Activated naive CD8-positive, alpha-beta T cell treated with anti-CD3 and anti-CD28 coated beads for 36 hours (primary cell): ENCODE measurements at regions not wholly inside any gene's neighbourhood (a gene's known extent, or its start where the extent isn't known, plus 50 kb on each side); places are given as distances from the start of the nearest gene placed in this dataset.
"Not testable (repeated sequence)": the region's sequence is repeated elsewhere in the genome, so short reads cannot be mapped to it uniquely, and the experiment has no call there.

Experiments
- DNase-seq: peaks from one replicate; pipeline ENCODE4 v3.0.0; 2021
- H3K27ac Mint-ChIP-seq: one replicate; pipeline ENCODE4 v1.8.0; 2022; ENCODE audit warnings: mild to moderate bottlenecking, moderate library complexity, mixed read lengths
- H3K27me3 Mint-ChIP-seq: one replicate; pipeline ENCODE4 v1.8.0; 2022; ENCODE audit warnings: mild to moderate bottlenecking, mixed read lengths
- H3K36me3 Mint-ChIP-seq: one replicate; pipeline ENCODE4 v1.8.0; 2021; ENCODE audit warnings: mild to moderate bottlenecking, mixed read lengths
- H3K4me1 Mint-ChIP-seq: one replicate; pipeline ENCODE4 v1.8.0; 2021; ENCODE audit warnings: mixed read lengths
- H3K4me3 Mint-ChIP-seq: one replicate; pipeline ENCODE4 v1.8.0; 2022; ENCODE audit warnings: mild to moderate bottlenecking, moderate library complexity, mixed read lengths
- H3K9me3 Mint-ChIP-seq: one replicate; pipeline ENCODE4 v1.8.0; 2022; ENCODE audit warnings: mixed read lengths

GRCh38 chr6:11961923-11962322 lies 50.2 kb upstream of the HIVEP1 start:
- no peak overlapping the region for H3K27ac Mint-ChIP-seq
- no peaks in the 10 kb centered on the region for H3K4me1 Mint-ChIP-seq
- H3K9me3 Mint-ChIP-seq = no peaks in the 10 kb centered on the region
- no peaks in the 10 kb centered on the region for H3K36me3 Mint-ChIP-seq
- no peaks in the 10 kb centered on the region for H3K27me3 Mint-ChIP-seq
- DNase-seq = no peak
- H3K4me3 Mint-ChIP-seq = no peak overlapping the region

GRCh38 chr6:11960909-11961779 lies 51.0 kb upstream of the HIVEP1 start:
- DNase-seq = no peak
- Mint-ChIP-seq H3K9me3 (peaks cover 3% of the 10 kb centered on the region), H3K4me3 (no peak overlapping the region), H3K4me1 (no peaks in the 10 kb centered on the region), H3K27me3 (no peaks in the 10 kb centered on the region), H3K36me3 (no peaks in the 10 kb centered on the region), H3K27ac (no peak overlapping the region)

- Mint-ChIP-seq H3K36me3 (no peaks in the 10 kb centered on the region), H3K4me3 (no peak overlapping the region), H3K27ac (no peak overlapping the region), H3K27me3 (no peaks in the 10 kb centered on the region), H3K9me3 (peaks cover 3% of the 10 kb centered on the region), H3K4me1 (no peaks in the 10 kb centered on the region)
- DNase-seq = no peak
Observed at GRCh38 chr6:11956781-11957180, 55.3 kb upstream of the HIVEP1 start.

GRCh38 chr6:11953641-11954040 lies 58.5 kb upstream of the HIVEP1 start:
- no peak for DNase-seq
- Mint-ChIP-seq H3K27ac (no peak overlapping the region), H3K27me3 (no peaks in the 10 kb centered on the region), H3K4me1 (no peaks in the 10 kb centered on the region), H3K36me3 (no peaks in the 10 kb centered on the region), H3K4me3 (no peak overlapping the region), H3K9me3 (peaks cover 3% of the 10 kb centered on the region)

- no peaks in the 10 kb centered on the region for H3K36me3 Mint-ChIP-seq
- H3K4me1 Mint-ChIP-seq = no peaks in the 10 kb centered on the region
- no peaks in the 10 kb centered on the region for H3K27me3 Mint-ChIP-seq
- H3K9me3 Mint-ChIP-seq = peaks cover 3% of the 10 kb centered on the region
- no peak for DNase-seq
- no peak overlapping the region for H3K4me3 Mint-ChIP-seq
- H3K27ac Mint-ChIP-seq = no peak overlapping the region
Observed at GRCh38 chr6:11952316-11952715, 59.8 kb upstream of the HIVEP1 start.

- Mint-ChIP-seq H3K27ac (no peak overlapping the region), H3K27me3 (no peaks in the 10 kb centered on the region), H3K9me3 (peaks cover 2% of the 10 kb centered on the region), H3K4me1 (no peaks in the 10 kb centered on the region), H3K36me3 (no peaks in the 10 kb centered on the region), H3K4me3 (no peak overlapping the region)
- no peak for DNase-seq
Observed at GRCh38 chr6:11951868-11952267, 60.2 kb upstream of the HIVEP1 start.

- Mint-ChIP-seq H3K36me3 (no peaks in the 10 kb centered on the region), H3K9me3 (no peaks in the 10 kb centered on the region), H3K4me1 (no peaks in the 10 kb centered on the region), H3K27me3 (no peaks in the 10 kb centered on the region), H3K4me3 (no peak overlapping the region), H3K27ac (no peak overlapping the region)
- no peak for DNase-seq
Observed at GRCh38 chr6:11950109-11950508, 62.0 kb upstream of the HIVEP1 start.

GRCh38 chr6:11947575-11947974 lies 64.5 kb upstream of the HIVEP1 start:
- H3K4me3 Mint-ChIP-seq = no peak overlapping the region
- no peaks in the 10 kb centered on the region for H3K4me1 Mint-ChIP-seq
- no peaks in the 10 kb centered on the region for H3K27me3 Mint-ChIP-seq
- DNase-seq = no peak
- no peak overlapping the region for H3K27ac Mint-ChIP-seq
- H3K36me3 Mint-ChIP-seq = no peaks in the 10 kb centered on the region
- no peaks in the 10 kb centered on the region for H3K9me3 Mint-ChIP-seq

GRCh38 chr6:11947063-11947462 lies 65.0 kb upstream of the HIVEP1 start:
- H3K36me3 Mint-ChIP-seq = no peaks in the 10 kb centered on the region
- no peak for DNase-seq
- H3K27ac Mint-ChIP-seq = no peak overlapping the region
- peaks cover 5% of the 10 kb centered on the region for H3K4me1 Mint-ChIP-seq
- no peaks in the 10 kb centered on the region for H3K9me3 Mint-ChIP-seq
- no peak overlapping the region for H3K4me3 Mint-ChIP-seq
- H3K27me3 Mint-ChIP-seq = no peaks in the 10 kb centered on the region

GRCh38 chr6:11944111-11944510 lies 68.0 kb upstream of the HIVEP1 start:
- no peak overlapping the region for H3K27ac Mint-ChIP-seq
- no peaks in the 10 kb centered on the region for H3K36me3 Mint-ChIP-seq
- no peaks in the 10 kb centered on the region for H3K9me3 Mint-ChIP-seq
- H3K4me3 Mint-ChIP-seq = no peak overlapping the region
- no peaks in the 10 kb centered on the region for H3K27me3 Mint-ChIP-seq
- peaks cover 6% of the 10 kb centered on the region for H3K4me1 Mint-ChIP-seq
- no peak for DNase-seq

- Mint-ChIP-seq H3K36me3 (no peaks in the 10 kb centered on the region), H3K4me1 (peaks cover 6% of the 10 kb centered on the region), H3K9me3 (no peaks in the 10 kb centered on the region), H3K27me3 (no peaks in the 10 kb centered on the region), H3K4me3 (no peak overlapping the region), H3K27ac (no peak overlapping the region)
- DNase-seq = no peak
Observed at GRCh38 chr6:11943060-11943459, 69.1 kb upstream of the HIVEP1 start.

- DNase-seq = no peak
- peaks cover 7% of the 10 kb centered on the region for H3K4me1 Mint-ChIP-seq
- no peaks in the 10 kb centered on the region for H3K36me3 Mint-ChIP-seq
- no peak overlapping the region for H3K27ac Mint-ChIP-seq
- H3K4me3 Mint-ChIP-seq = no peak overlapping the region
- H3K9me3 Mint-ChIP-seq = no peaks in the 10 kb centered on the region
- H3K27me3 Mint-ChIP-seq = no peaks in the 10 kb centered on the region
Observed at GRCh38 chr6:11942185-11942864, 69.8 kb upstream of the HIVEP1 start.

- H3K4me3 Mint-ChIP-seq, H3K36me3 Mint-ChIP-seq, H3K27ac Mint-ChIP-seq: not testable (repeated sequence)
Observed at GRCh38 chr6:11940532-11941166, 71.5 kb upstream of the HIVEP1 start.

GRCh38 chr6:11938285-11938890 lies 73.7 kb upstream of the HIVEP1 start:
- no peak overlapping the region for H3K4me3 Mint-ChIP-seq
- H3K27ac Mint-ChIP-seq = no peak overlapping the region
- H3K27me3 Mint-ChIP-seq = no peaks in the 10 kb centered on the region
- H3K4me1 Mint-ChIP-seq = peaks cover 10% of the 10 kb centered on the region
- H3K36me3 Mint-ChIP-seq = no peaks in the 10 kb centered on the region
- no peaks in the 10 kb centered on the region for H3K9me3 Mint-ChIP-seq
- DNase-seq = no peak

More at GRCh38 chr6:11940532-11941166, 71.5 kb upstream of the HIVEP1 start:
- not testable (repeated sequence) for H3K9me3 Mint-ChIP-seq, H3K4me1 Mint-ChIP-seq, DNase-seq, H3K27me3 Mint-ChIP-seq

GRCh38 chr6:11934638-11935037 lies 77.5 kb upstream of the HIVEP1 start:
- H3K36me3 Mint-ChIP-seq = no peaks in the 10 kb centered on the region
- DNase-seq = no peak
- H3K4me3 Mint-ChIP-seq = no peak overlapping the region
- H3K27ac Mint-ChIP-seq = no peak overlapping the region
- H3K4me1 Mint-ChIP-seq = peaks cover 3% of the 10 kb centered on the region
- H3K9me3 Mint-ChIP-seq = no peaks in the 10 kb centered on the region
- H3K27me3 Mint-ChIP-seq = no peaks in the 10 kb centered on the region
